K562 (cell line): ENCODE measurements at regions not wholly inside any gene's neighbourhood (a gene's known extent, or its start where the extent isn't known, plus 50 kb on each side); places are given as distances from the start of the nearest gene placed in this dataset.

Source experiments
- BHLHE40 ChIP-seq: IDR thresholded peaks from 2 replicates; pipeline ENCODE4 v1.6.1; 2011; ENCODE audit warnings: low read length, improper control_type of control experiment
- BRF2 ChIP-seq: IDR thresholded peaks from 3 replicates; pipeline ENCODE4 v1.6.1; 2011; ENCODE audit warnings: borderline replicate concordance, mild to moderate bottlenecking; ENCODE audit not compliant: insufficient read length, insufficient read depth
- CBX5 ChIP-seq: IDR thresholded peaks from 2 replicates; pipeline ENCODE4 v1.6.1; 2014; ENCODE audit warnings: low read depth, borderline replicate concordance
- CTCF ChIP-seq, 3 experiments: IDR thresholded peaks in 2 of 3; conservative IDR thresholded peaks in 1 of 3; 2 replicates each; pipeline ENCODE4 v1.5.1; 2011 to 2012; ENCODE audit warnings: low read length in 3 of 3, mild to moderate bottlenecking in 3 of 3, control low read depth in 2 of 3, improper control_type of control experiment in 1 of 3, inconsistent platforms in 1 of 3, low read depth in 1 of 3, mixed read lengths in 1 of 3, moderate library complexity in 1 of 3; ENCODE audit not compliant: insufficient read depth in 2 of 3
- EP300 ChIP-seq: IDR thresholded peaks from 2 replicates; pipeline ENCODE4 v1.6.1; 2012; ENCODE audit warnings: low read length, improper control_type of control experiment
- MYC ChIP-seq, 2 experiments: fragments of 250-450 bp in 1 of 2; sonication (Bioruptor Pico) in 1 of 2; IDR thresholded peaks; 2 replicates each; pipeline versions ENCODE4 v1.5.1 to v1.6.1; 2012 to 2021; ENCODE audit warnings: low read depth in 2 of 2, borderline replicate concordance in 1 of 2, improper control_type of control experiment in 1 of 2, low read length in 1 of 2, mild to moderate bottlenecking in 1 of 2, moderate library complexity in 1 of 2
- PCBP1 ChIP-seq: fragments of 200-400 bp; formaldehyde crosslinking; IDR thresholded peaks from 2 replicates; pipeline ENCODE4 v1.6.1; 2018; ENCODE audit warnings: mild to moderate bottlenecking, low read depth, low read length; ENCODE audit not compliant: poor library complexity, severe bottlenecking
- SMARCA4 ChIP-seq: fragments of 450-650 bp; IDR thresholded peaks from 2 replicates; pipeline ENCODE4 v1.6.1; 2016
- TOE1 ChIP-seq, 2 experiments: fragments of 450-650 bp in 1 of 2; sonication (generic) in 1 of 2; formaldehyde crosslinking in 1 of 2; IDR thresholded peaks; 2 replicates each; pipeline versions ENCODE4 v1.7.1 to v1.8.0; 2016 to 2022; ENCODE audit warnings: borderline replicate concordance in 2 of 2, mild to moderate bottlenecking in 2 of 2, antibody characterized with exemption in 1 of 2, inconsistent platforms in 1 of 2, low read depth in 1 of 2, missing genetic modification reagents in 1 of 2, moderate library complexity in 1 of 2
- ZNF589 ChIP-seq: fragments of 200-800 bp; sonication (Bioruptor generic); IDR thresholded peaks from 2 replicates; pipeline ENCODE4 v1.6.1; 2016; ENCODE audit warnings: low read depth, missing genetic modification characterization, missing compliant biosample characterization
- TF ChIP-seq, protein P1 (sequence below): sonication (generic); formaldehyde crosslinking; IDR thresholded peaks from 2 replicates; pipeline ENCODE4 v1.8.1; 2022; ENCODE audit warnings: missing genetic modification reagents

GRCh38 chrX:145919400-145919799 is 101.8 kb downstream of the SLITRK2 start:
- TF ChIP-seq ZNF589 (CRISPR knock-in tag): no peak
- TF ChIP-seq, protein P1, sequence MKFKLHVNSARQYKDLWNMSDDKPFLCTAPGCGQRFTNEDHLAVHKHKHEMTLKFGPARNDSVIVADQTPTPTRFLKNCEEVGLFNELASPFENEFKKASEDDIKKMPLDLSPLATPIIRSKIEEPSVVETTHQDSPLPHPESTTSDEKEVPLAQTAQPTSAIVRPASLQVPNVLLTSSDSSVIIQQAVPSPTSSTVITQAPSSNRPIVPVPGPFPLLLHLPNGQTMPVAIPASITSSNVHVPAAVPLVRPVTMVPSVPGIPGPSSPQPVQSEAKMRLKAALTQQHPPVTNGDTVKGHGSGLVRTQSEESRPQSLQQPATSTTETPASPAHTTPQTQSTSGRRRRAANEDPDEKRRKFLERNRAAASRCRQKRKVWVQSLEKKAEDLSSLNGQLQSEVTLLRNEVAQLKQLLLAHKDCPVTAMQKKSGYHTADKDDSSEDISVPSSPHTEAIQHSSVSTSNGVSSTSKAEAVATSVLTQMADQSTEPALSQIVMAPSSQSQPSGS (CRISPR knock-in tag): no peak
- no peak for TF ChIP-seq CBX5
- TF ChIP-seq CTCF (IDR thresholded peaks at IDR 0.05 in 2 of 3, conservative IDR thresholded peaks at IDR 0.05 in 1 of 3; ENCODE audit: insufficient read depth in 2 of 3, low read depth in 1 of 3, low read length in 3 of 3): no peak
- TF ChIP-seq TOE1 (IDR thresholded peaks at IDR 0.05; ENCODE audit: borderline replicate concordance): no peak
- TF ChIP-seq TOE1 (CRISPR knock-in tag; IDR thresholded peaks at IDR 0.05; ENCODE audit: borderline replicate concordance, low read depth): no peak
- no peak for TF ChIP-seq PCBP1
- TF ChIP-seq EP300: no peak
- no peak for TF ChIP-seq BRF2
- no peak for TF ChIP-seq SMARCA4
- no peak for TF ChIP-seq MYC (IDR thresholded peaks at IDR 0.05; ENCODE audit: low read depth, low read length)
- TF ChIP-seq MYC (CRISPR knock-in tag; IDR thresholded peaks at IDR 0.05; ENCODE audit: borderline replicate concordance, low read depth): no peak
- no peak for TF ChIP-seq BHLHE40
